ENCODE measurements at regions not wholly inside any gene's neighbourhood (a gene's known extent, or its start where the extent isn't known, plus 50 kb on each side); places are given as distances from the start of the nearest gene placed in this dataset.

GRCh38 chr4:117412661-117413060 lies 327.3 kb upstream of the TRAM1L1 start:
- TF ChIP-seq EZH2phosphoT487 (IDR thresholded peaks at IDR 0.05; ENCODE audit: borderline replicate concordance, low read depth, low read length), result no peak
- TF ChIP-seq, protein P1, sequence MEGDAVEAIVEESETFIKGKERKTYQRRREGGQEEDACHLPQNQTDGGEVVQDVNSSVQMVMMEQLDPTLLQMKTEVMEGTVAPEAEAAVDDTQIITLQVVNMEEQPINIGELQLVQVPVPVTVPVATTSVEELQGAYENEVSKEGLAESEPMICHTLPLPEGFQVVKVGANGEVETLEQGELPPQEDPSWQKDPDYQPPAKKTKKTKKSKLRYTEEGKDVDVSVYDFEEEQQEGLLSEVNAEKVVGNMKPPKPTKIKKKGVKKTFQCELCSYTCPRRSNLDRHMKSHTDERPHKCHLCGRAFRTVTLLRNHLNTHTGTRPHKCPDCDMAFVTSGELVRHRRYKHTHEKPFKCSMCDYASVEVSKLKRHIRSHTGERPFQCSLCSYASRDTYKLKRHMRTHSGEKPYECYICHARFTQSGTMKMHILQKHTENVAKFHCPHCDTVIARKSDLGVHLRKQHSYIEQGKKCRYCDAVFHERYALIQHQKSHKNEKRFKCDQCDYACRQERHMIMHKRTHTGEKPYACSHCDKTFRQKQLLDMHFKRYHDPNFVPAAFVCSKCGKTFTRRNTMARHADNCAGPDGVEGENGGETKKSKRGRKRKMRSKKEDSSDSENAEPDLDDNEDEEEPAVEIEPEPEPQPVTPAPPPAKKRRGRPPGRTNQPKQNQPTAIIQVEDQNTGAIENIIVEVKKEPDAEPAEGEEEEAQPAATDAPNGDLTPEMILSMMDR (conservative IDR thresholded peaks at IDR 0.05; ENCODE audit: low read length), result no peak
- no peak overlapping the region for H2AFZ ChIP-seq (ENCODE audit: low read length)
- no peaks in the 10 kb centered on the region for H3K79me2 ChIP-seq (ENCODE audit: insufficient read depth, low read depth, low read length)

GRCh38 chr4:117417856-117418255 lies 332.5 kb upstream of the TRAM1L1 start:
- Histone ChIP-seq H3K36me3 (ENCODE audit: insufficient read depth, low read length) (no peaks in the 10 kb centered on the region), H3K4me1 (ENCODE audit: insufficient read depth, low read length, poor library complexity, severe bottlenecking) (no peaks in the 10 kb centered on the region), H2AFZ (ENCODE audit: low read length) (no peak overlapping the region), H3K79me2 (ENCODE audit: insufficient read depth, low read depth, low read length) (no peaks in the 10 kb centered on the region), H3K9me3 (ENCODE audit: low read length) (no peaks in the 10 kb centered on the region), H3K4me3 (ENCODE audit: low read depth, low read length, poor library complexity, severe bottlenecking) (no peak overlapping the region), H3K9me2 (ENCODE audit: insufficient read depth, low read length) (no peaks in the 10 kb centered on the region), H4K20me1 (ENCODE audit: insufficient read depth, low read length) (no peaks in the 10 kb centered on the region), H3K4me2 (ENCODE audit: low read length) (no peak overlapping the region), H3K27ac (ENCODE audit: low read depth, low read length, poor library complexity, severe bottlenecking) (no peak overlapping the region)
- no peak for DNase-seq (ENCODE audit: low spot score)
- ChIA-PET POLR2A (no interaction called here), CTCF (ENCODE audit: unreplicated experiment) (no interaction called here)
- no TSS peak for BruUV-seq (replicated peaks)
- intact Hi-C loops (cut with micrococcal nuclease; ENCODE audit: unreplicated experiment), result no loop called here
- TF ChIP-seq, protein P1 (conservative IDR thresholded peaks at IDR 0.05; ENCODE audit: low read length), result no peak
- TF ChIP-seq EZH2phosphoT487 (IDR thresholded peaks at IDR 0.05; ENCODE audit: borderline replicate concordance, low read depth, low read length), result no peak

More at GRCh38 chr4:117412661-117413060, 327.3 kb upstream of the TRAM1L1 start:
- no peaks in the 10 kb centered on the region for H3K9me2 ChIP-seq (ENCODE audit: insufficient read depth, low read length)
- CTCF ChIA-PET (ENCODE audit: unreplicated experiment), result no interaction called here
- no peaks in the 10 kb centered on the region for H3K9me3 ChIP-seq (ENCODE audit: low read length)
- POLR2A ChIA-PET, result no interaction called here
- intact Hi-C loops (cut with micrococcal nuclease; ENCODE audit: unreplicated experiment), result no loop called here
- DNase-seq (ENCODE audit: low spot score), result no peak
- no peak overlapping the region for H3K4me2 ChIP-seq (ENCODE audit: low read length)
- H3K4me3 ChIP-seq (ENCODE audit: low read depth, low read length, poor library complexity, severe bottlenecking), result no peak overlapping the region
- no peaks in the 10 kb centered on the region for H3K36me3 ChIP-seq (ENCODE audit: insufficient read depth, low read length)
- H3K27ac ChIP-seq (ENCODE audit: low read depth, low read length, poor library complexity, severe bottlenecking), result no peak overlapping the region
- H3K4me1 ChIP-seq (ENCODE audit: insufficient read depth, low read length, poor library complexity, severe bottlenecking), result no peaks in the 10 kb centered on the region
- BruUV-seq (replicated peaks), result no TSS peak
- H4K20me1 ChIP-seq (ENCODE audit: insufficient read depth, low read length), result no peaks in the 10 kb centered on the region

DNA sequence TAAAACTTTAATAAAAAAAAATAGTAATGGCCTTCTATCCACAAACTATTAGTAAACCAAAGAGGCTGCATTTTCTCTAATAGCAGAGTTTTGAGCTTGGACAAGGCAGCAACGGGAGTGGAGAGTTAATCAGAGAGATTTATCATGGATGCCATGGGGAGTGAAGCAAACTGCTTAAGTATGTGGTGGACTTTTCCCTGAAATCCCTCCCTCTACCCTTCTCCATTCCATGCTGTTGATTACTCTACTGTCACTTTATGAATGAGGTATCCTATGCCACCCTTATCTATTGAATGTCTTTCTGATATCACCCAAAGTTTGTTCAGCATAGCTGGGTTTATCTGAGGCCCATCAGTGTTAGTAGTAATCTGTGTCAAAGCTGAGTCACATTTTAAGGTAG lies 335.6 kb upstream of the TRAM1L1 start:
- TF ChIP-seq, protein P1 (conservative IDR thresholded peaks at IDR 0.05; ENCODE audit: low read length), result no peak
- TF ChIP-seq EZH2phosphoT487 (IDR thresholded peaks at IDR 0.05; ENCODE audit: borderline replicate concordance, low read depth, low read length), result no peak
- Histone ChIP-seq H3K4me3 (ENCODE audit: low read depth, low read length, poor library complexity, severe bottlenecking) (no peak overlapping the region), H3K9me2 (ENCODE audit: insufficient read depth, low read length) (no peaks in the 10 kb centered on the region), H3K79me2 (ENCODE audit: insufficient read depth, low read depth, low read length) (no peaks in the 10 kb centered on the region), H3K36me3 (ENCODE audit: insufficient read depth, low read length) (no peaks in the 10 kb centered on the region), H3K4me2 (ENCODE audit: low read length) (no peak overlapping the region), H3K27ac (ENCODE audit: low read depth, low read length, poor library complexity, severe bottlenecking) (no peak overlapping the region), H4K20me1 (ENCODE audit: insufficient read depth, low read length) (no peaks in the 10 kb centered on the region), H3K4me1 (ENCODE audit: insufficient read depth, low read length, poor library complexity, severe bottlenecking) (no peaks in the 10 kb centered on the region), H3K9me3 (ENCODE audit: low read length) (no peaks in the 10 kb centered on the region), H2AFZ (ENCODE audit: low read length) (no peak overlapping the region)
- BruUV-seq (replicated peaks), result no TSS peak
- POLR2A ChIA-PET, result no interaction called here
- DNase-seq (ENCODE audit: low spot score), result no peak
- CTCF ChIA-PET (ENCODE audit: unreplicated experiment), result no interaction called here
- intact Hi-C loops (cut with micrococcal nuclease; ENCODE audit: unreplicated experiment), result no loop called here
